SH-SY5Y (cell line): ENCODE measurements at regions not wholly inside any gene's neighbourhood (a gene's known extent, or its start where the extent isn't known, plus 50 kb on each side); places are given as distances from the start of the nearest gene placed in this dataset.

Source experiments
- GATA2 ChIP-seq: IDR thresholded peaks from 2 replicates; pipeline ENCODE4 v1.6.1; 2011; ENCODE audit warnings: mild to moderate bottlenecking, low read depth, low read length
- GATA3 ChIP-seq: IDR thresholded peaks from 2 replicates; pipeline ENCODE4 v1.6.1; 2011; ENCODE audit warnings: low read depth, mild to moderate bottlenecking, low read length, moderate library complexity

DNA sequence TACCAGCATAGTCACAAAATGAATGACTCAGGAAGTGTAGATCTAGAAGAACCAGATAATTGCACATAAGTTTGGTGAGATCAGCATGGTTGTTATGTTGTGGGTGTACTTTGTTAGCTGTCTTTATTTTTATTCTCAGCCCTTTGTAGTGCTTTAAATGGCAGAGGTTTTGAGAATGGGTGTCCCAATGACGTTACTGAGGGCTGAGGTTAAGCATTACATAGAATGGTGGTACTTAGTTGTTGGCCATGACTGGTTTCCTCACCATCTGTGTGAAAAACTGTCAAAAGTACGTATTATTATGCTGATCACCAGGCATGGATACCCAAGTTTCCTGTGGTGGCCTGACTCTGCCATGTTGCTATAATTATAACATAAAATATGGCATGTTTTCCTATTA, 165.8 kb downstream of the UBE2E3 start:
- no peak for TF ChIP-seq GATA2
- no peak for TF ChIP-seq GATA3
